ENCODE measurements at regions not wholly inside any gene's neighbourhood (a gene's known extent, or its start where the extent isn't known, plus 50 kb on each side); places are given as distances from the start of the nearest gene placed in this dataset.

- no peak for DNase-seq (ENCODE audit: low read depth)
Observed at GRCh38 chr13:56198350-56198749, 942.4 kb upstream of the PRR20A start.

GRCh38 chr13:56201834-56202233, 938.9 kb upstream of the PRR20A start:
- DNase-seq (ENCODE audit: low read depth), result no peak

GRCh38 chr13:56216221-56216620, 924.5 kb upstream of the PRR20A start:
- no peak for DNase-seq (ENCODE audit: low read depth)

DNA sequence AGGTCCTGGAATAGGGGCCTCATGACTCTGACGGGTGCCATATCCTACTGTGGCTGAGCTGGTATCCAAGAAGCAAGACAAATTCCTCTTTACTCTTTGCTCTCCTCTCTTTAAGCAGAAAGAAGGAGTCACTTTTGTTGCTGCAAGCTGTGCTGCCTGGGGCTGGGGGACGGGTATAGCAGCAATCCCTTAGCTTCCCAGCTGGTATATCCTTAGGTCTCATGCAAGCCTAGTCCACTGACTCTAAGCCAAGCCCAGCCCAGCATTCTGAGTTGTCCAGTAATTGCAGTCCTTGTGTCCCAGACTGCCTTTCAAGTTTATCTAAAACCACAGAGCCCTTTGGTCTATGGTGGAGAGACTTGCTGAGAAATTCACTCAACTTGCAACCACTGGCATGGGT, 893.0 kb upstream of the PRR20A start:
- DNase-seq (ENCODE audit: low read depth), result no peak

- DNase-seq (ENCODE audit: low read depth), result no peak
Observed at GRCh38 chr13:56271686-56272085, 869.0 kb upstream of the PRR20A start.

- DNase-seq (ENCODE audit: low read depth), result no peak
Observed at GRCh38 chr13:56283262-56283828, 857.4 kb upstream of the PRR20A start.

- DNase-seq (ENCODE audit: low read depth), result no peak
Observed at GRCh38 chr13:56299650-56300049, 841.1 kb upstream of the PRR20A start.

DNA sequence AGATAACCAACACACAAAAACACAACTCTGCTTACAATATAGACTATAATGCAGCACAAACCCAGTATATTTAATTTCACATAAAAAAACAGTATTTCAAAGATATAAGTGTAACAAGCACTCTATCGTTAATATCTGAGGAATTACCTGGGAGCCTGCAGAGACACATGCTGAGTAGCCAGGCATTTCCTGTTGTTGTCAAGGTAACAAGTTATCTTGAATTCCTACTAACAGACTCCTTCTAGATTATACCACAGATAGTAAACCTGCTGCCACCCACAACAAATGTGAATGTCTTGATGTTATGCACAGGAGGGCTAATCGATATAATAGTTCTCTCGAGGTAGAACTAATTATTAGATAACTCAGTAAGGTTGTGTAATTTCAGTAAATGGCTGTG, 826.0 kb upstream of the PRR20A start:
- DNase-seq (ENCODE audit: low read depth), result no peak

GRCh38 chr13:56317841-56318240, 822.9 kb upstream of the PRR20A start:
- DNase-seq (ENCODE audit: low read depth), result no peak

GRCh38 chr13:56332671-56333070, 808.0 kb upstream of the PRR20A start:
- DNase-seq (ENCODE audit: low read depth), result no peak

DNA sequence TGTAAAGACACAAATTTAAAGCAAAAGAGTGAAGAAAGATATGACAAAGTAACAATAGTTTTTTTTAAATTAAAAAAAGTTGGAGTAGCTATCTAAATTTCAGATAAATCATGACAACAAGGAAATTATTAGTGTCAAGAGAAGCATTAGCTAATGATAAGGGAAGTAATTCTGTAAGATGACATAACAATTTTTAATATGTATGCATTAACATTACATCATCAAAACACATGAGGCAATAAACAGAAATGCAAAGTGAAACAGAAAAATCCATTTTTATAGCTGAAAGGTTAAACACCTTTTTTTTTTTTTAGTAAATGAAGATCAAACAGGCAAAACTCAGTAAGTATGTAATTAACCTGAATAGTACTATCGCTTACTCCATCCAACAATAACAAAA, 804.9 kb upstream of the PRR20A start:
- no peak for DNase-seq (ENCODE audit: low read depth)

DNA sequence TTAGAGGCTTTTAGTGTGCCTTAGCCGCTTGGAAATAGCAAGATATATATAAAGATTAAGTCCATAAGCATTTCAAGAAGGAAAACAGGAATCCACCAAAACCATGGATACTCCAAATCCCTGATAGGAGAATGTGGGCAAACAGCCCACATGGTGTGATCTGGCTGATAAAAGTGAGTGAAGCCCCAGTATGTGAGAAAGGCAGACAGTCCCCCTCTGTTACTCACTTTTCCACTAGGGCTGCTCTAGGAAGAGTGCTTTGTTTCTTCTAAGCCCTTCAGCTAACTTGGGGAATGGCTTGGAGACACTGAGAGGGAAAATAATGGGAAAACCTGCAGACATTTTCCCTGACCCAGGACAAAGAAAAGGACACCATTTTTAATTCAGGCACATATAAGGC, 802.3 kb upstream of the PRR20A start:
- DNase-seq (ENCODE audit: low read depth), result no peak

- no peak for DNase-seq (ENCODE audit: low read depth)
Observed at GRCh38 chr13:56347014-56347413, 793.7 kb upstream of the PRR20A start.

GRCh38 chr13:56349866-56350265, 790.9 kb upstream of the PRR20A start:
- DNase-seq (ENCODE audit: low read depth), result no peak

DNA sequence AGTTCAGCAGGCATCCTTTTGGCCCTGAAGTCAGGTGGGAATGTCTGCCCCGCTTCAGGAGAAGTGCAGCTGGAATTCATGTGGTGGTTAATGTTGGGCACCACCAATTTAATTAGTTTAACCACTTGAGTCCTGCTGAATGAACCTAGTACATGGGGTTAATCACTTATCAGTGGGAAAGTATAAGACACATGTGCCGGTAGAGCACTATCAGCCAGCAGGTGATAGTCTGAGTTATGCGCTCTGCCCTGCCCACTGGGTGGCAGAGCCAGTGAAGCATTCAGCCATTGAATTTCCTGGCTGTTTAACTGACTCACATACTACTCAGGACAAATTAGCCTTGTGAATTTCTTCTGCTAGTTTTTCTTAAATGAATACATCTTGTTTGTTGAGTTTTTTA, 789.7 kb upstream of the PRR20A start:
- DNase-seq (ENCODE audit: low read depth), result no peak

DNA sequence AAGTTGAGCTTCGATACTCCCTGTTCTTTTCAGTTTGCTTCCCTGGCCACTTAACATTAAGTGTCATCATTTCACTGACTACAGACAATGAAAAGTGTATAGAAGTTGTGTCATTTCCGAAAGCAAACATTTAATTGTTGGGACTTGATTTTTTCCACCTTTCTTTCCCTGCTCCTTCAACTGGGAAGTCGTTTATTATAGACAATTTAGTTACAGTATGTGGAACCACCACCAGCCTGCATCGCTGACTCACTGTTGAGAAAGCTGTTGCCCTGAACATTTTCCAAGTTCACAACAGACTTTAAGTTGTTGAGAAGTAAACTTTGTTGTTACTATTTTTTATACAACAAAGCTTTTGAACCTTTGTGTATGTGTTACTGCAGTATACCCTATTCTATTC, 788.4 kb upstream of the PRR20A start:
- DNase-seq (ENCODE audit: low read depth), result no peak

- no peak for DNase-seq (ENCODE audit: low read depth)
Observed at GRCh38 chr13:56352901-56353300, 787.8 kb upstream of the PRR20A start.

- DNase-seq (ENCODE audit: low read depth), result no peak
Observed at GRCh38 chr13:56356690-56357089, 784.0 kb upstream of the PRR20A start.

GRCh38 chr13:56378566-56378965, 762.2 kb upstream of the PRR20A start:
- no peak for DNase-seq (ENCODE audit: low read depth)

DNA sequence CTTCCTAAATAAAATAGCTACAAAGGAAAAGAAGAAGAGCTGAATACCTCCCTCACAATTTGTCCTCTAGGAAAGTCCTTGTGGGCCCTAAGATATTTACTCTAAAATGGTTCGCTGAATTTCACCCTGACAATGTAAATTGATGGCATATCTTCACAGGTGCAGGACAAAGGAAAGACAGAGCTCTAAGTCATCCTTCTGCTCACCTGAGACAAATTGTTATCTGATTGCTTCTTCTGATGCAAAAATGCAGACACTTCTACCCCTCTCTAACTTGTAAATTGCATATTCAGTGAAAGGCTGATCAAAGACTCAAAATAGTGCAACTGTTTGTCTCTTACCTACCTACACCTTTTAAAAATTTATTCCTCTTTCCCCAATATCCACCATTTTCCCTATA, 747.2 kb upstream of the PRR20A start:
- DNase-seq (ENCODE audit: low read depth), result no peak

- no peak for DNase-seq (ENCODE audit: low read depth)
Observed at GRCh38 chr13:56396318-56396717, 744.4 kb upstream of the PRR20A start.

DNA sequence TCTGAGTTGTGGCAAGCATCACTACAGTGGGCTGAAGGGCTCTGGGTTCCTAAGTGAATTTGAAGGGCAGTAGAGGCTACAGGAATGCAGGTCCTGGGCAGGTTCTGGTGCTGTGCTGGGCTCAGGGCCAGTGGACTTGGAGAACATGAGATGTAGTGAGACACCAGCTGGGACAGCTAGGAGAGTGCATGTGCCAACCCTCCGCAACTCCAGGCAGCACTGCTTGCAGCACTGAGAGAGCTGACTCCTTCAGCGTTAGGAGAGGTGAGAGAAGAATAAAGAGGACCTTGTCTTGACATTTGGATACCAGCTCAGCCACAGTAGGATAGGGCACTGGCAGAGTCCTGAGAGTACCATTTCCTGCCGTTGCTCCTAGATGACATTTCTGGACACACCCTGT, 739.9 kb upstream of the PRR20A start:
- DNase-seq (ENCODE audit: low read depth), result no peak

DNA sequence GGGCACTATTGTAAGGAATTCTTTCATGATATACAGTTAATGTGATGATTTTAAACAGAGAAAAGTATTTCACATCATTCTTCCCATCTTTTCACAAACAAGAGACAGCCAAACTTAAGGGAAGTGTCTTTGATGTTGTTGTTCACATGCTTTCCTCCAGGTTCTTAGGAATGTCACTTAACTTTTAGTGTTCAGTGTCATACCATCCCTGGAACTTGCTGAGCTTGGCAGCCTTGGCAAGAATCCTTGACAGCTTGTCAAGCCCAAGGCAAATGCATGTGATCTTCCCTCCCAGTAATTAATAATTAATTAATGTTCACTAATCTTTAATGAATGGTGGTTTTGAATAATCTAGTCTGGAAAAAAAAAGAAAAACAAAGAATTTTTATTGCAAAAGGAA, 727.9 kb upstream of the PRR20A start:
- DNase-seq (ENCODE audit: low read depth), result no peak

GRCh38 chr13:56424246-56424645, 716.5 kb upstream of the PRR20A start:
- no peak for DNase-seq (ENCODE audit: low read depth)
